NOMO-1 treated with dmso at 0.1 percent for 144 hours (cell line): ENCODE measurements at regions not wholly inside any gene's neighbourhood (a gene's known extent, or its start where the extent isn't known, plus 50 kb on each side); places are given as distances from the start of the nearest gene placed in this dataset.

Experiments
- DNase-seq: peaks from one replicate; lab custom pipeline; 2025; ENCODE audit not compliant: unreplicated experiment; lab: John Stamatoyannopoulos, UW

DNA sequence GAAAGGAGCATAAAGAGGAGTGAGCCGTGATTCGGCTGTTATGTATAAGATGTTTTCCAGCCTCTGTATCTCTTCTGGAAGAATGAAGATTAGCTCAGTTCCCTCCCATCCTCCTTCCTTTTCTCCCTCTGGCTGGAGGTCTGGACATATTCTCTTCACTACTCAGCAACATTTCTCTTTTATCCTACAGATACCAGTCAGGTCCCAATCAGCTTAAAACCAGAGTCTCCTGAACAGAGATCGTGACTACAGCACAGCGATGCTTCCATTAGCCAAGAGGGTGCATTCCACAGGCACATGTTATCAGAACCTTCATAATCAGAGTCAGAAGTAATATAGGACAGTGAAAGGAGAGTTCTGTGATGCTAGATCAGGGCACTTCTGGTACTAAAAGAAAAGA, 133.9 kb upstream of the SOX4 start:
- no peak for DNase-seq

DNA sequence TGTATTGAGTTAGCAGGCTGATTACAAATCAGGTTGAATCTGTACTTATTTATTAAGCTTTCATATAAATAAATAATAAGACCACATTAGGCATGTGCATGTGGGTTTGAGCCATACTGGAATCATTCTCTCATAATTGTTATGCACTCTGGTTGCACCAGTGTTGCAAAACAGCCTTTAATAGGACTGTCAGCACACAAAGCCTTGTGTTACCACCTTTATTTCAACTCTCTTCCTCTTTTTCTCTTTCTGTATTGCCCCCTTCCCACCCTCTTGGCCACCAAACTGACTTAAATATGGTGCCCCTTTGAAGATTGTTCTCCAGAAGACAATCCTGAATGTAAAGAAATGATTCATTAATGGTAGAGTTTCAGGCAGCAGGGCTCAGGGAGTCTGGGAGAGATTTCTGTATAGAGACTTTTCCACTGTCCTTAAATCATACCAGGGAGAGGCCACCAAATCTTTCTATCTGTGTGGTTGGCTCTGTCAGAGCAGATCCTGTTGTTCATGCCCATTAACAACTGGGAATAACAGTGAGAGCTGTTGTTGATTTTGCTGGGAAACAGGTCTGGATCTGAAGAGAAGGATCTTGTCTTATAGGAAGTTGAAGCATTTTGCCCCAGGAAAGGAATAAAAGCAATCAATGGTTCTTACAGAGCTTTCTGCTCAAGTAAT, 131.6 kb upstream of the SOX4 start:
- DNase-seq: peak; percentile 53

DNA sequence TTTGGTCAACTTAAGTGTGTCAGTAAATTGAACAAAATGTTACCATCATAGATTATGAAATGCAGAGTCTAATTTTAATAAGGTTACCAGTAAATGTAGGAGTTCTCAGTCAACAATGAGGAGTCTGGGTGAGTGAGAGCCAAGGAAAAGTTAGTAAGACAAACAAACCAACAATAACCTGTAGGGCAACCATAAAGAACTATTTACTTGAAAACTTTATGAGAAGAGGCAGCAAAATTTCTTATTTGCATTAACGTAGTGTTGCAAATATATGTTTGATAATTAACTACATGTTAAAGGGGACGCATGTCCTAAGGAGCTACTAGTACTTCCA, 131.1 kb upstream of the SOX4 start:
- no peak for DNase-seq

DNA sequence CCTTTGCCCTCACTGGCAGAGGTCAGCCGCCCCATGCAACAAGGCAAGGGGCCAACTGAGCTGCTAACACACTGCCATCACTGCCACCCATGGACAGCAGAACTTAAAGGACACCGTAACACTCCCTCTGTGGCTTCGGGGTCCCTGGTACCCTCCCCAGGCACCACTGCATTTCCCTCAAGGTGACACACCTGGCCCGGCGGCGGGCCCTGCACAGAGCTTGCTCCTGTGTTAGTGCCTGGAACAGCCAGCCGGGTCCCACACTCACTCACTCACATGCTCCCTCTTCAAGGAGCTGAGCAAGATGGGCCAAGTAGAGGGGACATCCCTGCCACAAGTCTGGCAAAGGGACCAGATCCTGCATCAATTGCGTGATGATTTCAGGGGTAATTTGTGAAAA, 126.5 kb upstream of the SOX4 start:
- DNase-seq: no peak

DNA sequence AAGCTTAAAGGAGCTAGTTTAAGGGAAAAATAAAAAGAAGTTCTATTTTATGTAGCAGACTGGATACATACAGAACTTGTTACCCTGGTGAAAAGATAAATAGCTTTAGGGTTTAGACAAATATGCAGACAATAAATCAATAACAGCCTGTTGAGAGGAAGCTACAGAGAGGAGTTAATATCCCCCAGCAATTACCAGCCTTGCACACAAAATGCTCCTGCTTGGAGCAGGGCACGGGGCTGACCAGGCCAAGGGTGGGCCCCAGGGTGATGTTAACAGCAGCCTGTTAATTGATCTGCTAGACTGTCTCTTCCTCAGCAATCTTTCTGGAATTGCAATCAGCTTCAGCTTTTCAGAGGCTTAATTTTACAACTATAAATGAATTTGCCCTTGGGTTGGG, 125.1 kb upstream of the SOX4 start:
- no peak for DNase-seq

DNA sequence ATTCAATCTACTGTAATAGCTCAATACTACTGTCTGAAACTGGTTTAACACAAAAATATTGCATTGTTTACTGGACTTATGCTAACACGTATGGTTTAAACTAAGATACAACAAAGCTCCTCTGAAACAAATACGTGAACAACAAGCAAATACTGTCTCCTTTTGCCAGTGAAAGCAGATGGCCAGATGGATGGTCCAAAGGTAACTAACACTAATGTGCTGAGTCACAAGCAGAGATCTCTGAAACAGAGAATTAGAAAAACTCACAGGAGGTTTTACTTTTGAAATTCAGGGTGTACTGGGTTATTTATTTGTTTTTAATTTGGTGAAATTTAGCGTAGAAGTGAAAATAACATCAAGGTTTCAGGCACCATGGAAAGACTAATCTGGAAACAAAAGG, 124.3 kb upstream of the SOX4 start:
- DNase-seq: no peak

DNA sequence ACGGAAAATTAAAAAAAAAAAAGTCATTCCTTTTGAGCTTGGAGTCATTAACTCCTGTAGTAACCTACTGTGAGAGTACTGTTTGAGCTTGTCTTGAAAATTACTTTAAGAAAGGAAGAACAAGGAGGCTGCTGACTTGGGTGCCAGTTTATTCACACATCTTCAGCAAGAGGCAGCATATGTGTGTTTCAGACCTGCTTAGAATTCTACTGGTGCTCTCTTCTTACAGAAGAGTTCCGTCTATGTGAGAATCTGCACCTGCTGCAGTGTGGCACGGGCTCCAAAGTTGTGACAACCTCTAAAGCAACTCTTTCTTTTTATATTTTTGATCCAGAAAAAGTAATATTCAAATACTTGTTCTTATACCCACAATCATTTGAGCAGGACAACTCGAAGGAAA, 117.4 kb upstream of the SOX4 start:
- no peak for DNase-seq

DNA sequence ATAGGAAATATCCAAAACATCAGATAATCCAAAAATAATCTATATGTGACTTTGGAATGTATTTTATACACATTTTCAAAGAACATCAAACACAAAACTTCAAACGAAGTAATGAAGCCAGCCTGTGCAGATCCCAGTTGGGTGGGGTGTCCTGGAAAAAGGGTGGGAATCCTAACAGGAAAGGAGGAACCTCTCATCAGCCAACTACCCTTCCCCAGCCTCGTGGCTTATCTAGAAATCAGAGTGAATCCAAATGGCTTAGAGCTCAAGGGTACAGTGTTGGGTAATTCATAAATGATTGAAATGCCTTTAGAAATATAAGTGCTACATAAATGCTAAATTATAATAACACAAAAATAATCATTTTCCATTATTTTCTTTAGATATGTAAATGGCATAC, 115.1 kb upstream of the SOX4 start:
- DNase-seq: no peak

DNA sequence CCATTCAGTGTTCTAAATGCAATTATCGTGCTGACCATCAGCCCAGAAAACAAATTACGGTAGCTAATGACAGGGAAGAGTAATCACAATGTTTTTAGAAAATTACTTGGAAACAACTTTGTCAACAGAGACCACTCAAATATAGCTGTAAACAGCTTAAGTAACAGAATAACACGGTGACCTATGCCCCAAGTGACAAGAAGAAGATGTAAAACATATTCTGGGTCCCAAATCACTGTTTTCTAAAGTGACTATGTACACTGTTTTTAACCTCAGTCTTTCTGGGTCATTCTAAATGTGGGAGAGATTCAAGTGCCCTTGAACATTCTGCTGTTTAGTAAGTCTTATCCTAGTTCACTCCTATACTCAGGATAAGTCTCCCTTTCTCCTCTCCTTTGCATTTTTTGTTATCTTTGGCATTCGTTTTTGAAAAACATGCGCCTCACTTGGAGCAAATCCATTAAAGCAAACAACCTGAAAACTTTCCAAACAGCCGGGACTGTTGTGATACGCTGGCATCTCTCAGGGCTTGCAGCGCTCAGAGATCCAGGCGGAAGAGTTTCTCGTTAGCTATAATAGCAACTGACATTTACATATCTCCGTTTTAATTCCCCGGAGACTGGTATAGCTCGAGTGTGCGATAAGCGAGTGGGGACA, 114.5 kb upstream of the SOX4 start:
- no peak for DNase-seq

DNA sequence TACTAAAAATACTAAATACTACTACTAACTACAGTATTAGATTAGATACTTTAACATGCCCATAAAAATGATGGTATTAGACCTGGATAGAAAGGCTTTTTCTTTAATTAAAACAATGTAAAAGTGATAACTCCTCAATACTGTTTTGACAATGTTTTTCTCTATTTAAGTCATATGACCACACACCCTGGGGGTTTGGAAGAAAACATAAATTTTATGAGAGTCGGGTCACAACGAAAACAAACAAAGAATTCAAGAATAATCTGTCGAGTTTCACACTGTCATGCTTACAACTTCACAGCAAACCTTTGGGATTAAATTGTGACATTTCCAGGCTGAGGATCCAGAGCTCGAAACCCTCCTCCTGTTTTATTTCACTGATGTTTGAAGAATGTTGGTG, 107.4 kb upstream of the SOX4 start:
- DNase-seq: no peak

DNA sequence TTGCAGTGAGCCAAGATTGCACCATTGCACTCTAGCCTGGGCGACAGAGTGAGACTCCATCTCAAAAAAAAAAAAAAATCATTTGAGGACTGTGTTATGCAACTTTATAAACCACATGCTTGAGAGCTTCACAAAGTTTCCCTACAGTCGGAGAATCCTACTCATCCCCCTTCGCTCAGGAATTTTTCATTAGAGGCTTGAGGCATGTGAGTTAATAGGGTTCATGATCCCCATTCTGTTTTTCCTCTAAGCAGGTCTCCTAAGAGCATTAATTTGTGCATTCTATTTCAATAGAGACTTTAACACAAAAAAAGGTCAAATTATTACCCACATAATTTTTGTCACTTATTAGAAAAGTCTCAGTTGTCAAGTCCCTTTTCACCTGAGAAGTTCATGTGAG, 103.7 kb upstream of the SOX4 start:
- DNase-seq: no peak

DNA sequence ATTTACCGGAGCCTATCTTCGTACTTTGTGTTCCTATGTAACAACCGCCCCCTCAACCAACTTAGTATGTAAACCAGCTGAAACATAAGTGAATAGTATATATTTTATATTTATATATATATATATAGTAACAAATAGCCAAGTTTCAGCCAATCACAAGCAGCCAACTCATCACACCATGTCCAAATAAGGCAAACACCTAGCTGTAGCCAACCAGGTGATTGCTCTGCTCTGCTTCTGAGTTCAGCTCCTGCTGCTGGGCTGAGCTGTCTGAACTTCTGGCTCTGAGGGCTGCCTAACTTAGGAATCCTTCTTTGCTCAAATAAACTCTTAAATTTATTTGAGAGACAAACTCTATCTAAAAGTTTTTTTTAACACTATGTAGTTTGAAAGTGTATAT, 101.6 kb upstream of the SOX4 start:
- DNase-seq: no peak

DNA sequence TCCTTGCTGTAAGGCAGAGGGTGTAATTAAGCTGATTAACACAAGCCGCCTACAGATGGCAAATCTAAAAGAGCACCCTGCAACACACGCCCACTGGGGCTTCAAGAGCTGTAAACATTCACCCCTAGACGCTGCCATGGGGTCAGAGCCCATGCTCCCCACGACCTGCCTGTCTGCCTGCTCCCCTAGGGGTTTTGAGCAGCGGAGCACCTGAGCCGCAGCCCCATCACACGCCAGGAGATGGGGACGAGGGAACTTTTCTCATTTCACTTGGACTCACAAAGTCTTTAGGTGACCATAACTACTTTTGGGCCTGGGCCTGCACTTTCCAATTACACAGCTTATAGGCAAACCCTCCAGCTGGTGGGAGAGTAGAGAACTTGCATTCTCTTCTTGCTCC, 99.0 kb upstream of the SOX4 start:
- no peak for DNase-seq

DNA sequence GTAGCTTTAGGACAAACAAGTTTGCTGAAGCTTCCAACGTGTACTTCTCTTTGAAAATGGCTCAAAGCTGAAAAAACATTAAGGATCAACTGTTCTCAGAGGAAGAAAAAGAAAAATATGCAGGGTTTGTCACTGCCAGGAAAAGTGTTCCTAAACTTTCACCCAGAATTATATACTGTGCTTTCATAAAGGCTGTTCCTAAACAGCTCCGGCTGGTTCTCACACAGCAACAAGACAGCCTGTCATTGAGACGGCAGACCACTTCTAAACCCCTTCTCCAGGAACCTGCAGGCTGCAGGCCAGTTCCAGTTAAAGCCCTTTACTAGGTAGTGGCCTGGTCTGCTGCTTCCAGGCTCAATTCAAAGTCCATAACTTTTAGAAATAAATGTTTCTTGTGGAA, 97.4 kb upstream of the SOX4 start:
- DNase-seq: no peak

DNA sequence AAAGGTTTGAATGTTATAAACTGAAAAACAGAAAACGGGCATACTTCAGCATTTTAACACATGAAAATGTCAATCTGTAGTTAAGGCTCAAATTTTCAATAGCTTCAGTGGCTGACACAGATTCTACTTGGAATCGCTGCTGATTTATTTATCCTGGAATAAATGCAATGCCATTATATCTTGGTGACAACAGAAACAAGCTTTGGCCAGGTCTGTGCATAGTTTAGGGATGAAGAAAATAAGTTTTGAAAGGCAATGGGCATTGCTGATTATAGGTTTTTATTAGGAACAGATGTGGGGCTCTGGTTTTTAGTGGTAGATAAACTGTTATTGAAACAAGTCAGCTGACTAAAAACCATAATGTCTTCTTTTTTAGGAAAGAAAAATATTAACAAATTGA, 96.8 kb upstream of the SOX4 start:
- DNase-seq: no peak

DNA sequence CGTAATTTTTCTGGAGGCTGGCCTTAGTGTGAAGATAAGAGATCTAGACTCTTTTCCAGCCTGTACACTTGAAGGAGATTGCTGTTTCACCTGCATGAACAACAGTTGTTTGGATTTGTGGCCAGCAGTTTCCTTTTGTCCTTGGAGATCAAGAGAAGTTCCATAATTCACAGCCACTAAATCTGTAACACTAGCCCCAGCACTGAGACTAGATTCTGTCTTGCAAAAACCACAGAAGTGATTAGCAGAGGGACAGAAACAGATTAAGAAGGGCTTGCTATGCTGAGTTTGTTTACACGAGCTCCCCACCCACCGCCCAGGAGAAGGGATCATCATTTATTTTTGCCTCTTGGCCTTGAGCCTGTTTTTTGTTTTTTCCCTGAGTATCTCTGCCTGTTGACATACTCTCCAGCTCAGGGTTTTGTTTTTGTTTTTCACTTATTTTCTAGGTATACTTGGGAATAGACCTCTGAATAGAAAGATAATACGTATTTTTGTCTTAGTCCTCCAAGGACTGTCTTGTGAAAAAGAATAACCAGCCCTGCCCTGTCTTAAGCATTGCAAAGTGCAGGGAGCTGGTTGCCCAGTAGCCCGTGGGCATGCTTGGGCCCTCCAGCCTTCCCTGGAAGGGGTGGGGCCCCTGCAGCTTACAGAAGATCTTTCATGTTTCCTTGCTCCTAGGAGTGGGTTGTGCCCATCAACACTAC, 93.1 kb upstream of the SOX4 start:
- DNase-seq: no peak

DNA sequence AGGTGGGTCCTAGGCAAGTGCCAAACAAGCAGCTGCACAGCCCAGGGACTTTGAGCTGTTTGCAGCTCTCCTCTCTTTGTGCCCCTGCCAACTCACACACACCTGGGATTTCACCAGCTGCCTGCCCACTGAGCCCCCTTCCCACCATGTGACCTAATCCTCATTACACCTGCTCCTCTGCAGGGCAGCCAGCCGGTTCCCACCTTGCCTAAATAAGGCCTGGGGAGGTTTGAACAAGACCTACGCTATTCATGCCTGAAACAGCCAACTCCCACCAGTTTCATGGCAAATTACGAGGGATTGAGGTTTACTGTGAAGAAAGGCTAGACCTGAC, 92.6 kb upstream of the SOX4 start:
- DNase-seq: no peak

DNA sequence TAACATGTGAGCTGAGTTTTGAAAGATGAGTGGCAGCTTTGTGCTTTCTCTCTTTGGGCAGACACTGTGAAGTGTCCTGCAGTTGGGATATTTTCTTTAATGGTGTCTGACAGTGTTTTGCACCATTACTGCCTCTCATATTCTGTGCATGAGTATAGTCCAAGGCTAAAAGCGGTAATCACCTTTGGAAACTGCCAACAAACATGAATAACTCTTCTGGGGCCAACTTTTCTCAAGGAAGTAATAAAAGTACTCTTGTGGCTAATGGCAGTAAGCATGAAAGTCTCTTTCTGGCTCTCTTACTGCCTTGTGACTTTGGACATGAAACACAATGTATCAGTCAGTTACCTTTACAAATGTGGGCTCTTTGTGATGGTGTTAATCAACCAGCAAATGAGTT, 91.7 kb upstream of the SOX4 start:
- DNase-seq: no peak

DNA sequence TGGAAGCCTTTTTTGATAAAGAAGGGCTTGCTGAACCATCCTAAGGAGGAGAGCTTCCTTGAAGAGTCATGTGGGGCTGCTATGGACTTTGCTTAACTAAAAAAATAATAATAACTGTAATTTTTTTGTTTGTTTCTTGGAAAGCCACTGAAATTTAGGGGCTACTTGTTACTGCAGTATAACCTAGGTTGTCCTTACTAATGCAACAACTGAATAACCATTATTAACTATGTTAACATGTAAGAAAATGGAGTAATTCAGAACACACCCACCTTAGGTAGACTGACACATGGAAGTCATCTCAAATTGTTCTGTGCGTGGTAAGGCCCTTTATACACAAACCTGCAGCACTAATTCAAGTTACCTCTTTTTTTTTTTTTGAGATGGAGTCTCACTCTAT, 90.9 kb upstream of the SOX4 start:
- DNase-seq: no peak

DNA sequence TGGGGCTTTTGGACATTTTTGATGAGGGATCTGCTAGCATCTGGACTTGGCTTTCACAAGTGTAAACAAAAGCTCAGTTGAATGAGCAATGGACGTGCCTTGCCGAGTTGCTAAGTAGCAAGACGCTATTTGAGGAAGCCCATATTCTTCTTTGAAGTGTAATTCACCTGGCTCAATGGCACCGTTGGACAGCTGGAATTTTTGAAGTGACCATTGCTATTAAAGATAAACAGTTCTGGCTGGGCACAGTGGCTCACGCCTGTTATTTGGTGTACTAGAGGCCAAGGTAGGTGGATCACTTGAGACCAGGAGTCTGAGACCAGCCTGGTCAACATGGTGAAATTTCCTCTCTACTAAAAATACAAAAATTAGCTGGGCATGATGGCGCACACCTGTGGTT, 88.8 kb upstream of the SOX4 start:
- no peak for DNase-seq

DNA sequence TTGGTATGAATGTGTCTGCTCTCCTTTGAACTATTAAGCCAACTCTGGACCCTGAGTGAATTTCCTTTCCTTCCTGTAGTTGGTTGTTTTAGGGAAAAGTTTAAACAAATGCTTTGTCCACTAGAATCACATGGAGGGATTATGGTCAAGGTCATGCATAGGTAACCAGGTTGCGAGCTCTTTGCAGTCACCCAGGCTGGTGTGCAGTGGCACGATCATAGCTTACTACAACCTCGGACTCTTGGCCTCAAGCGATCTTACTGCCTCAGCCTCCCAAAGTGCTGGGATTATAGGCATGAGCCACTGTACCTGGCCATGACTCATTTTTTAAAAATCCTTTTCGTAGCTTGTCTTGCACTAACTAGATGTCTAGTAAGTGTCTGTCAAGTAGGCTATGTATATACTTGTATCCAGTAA, 88.0 kb upstream of the SOX4 start:
- DNase-seq: no peak

DNA sequence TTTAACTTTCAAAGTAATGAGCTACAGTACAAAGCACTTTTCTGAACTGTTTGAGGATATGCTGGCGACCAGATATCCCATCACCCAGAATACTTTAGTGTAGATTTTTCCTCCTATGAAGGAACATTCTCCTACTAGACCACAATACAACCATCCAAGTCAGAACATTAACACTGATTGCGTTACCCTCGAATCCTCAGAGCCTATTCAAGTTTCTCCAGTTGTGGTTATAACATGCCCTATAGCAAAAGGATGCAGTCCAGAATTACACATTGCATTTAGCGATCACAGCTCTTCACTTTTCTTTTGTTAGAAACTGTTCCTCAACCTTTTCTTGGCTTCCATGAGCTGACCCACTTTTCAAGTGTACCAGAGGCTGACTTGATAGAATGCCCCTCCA, 87.4 kb upstream of the SOX4 start:
- no peak for DNase-seq

DNA sequence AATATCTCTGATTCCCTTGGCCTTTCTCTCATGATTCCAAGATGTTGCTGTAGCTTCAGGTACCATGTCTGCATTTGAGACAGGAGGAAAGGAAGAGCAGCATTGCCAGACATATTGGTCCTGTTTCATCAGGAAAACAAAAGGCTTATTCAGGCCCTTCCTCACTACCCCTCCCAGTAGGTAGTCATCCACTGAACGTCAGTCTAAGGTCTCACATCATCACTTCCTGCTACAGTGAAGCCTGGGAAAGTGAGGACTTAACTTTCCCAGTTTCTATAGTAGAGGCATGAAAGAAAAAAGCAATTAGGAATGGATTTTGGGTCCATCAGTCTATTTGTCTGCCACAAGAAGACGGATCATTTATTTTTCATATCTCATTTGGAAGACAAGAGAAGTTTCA, 85.7 kb upstream of the SOX4 start:
- no peak for DNase-seq
